ENCODE measurements at regions not wholly inside any gene's neighbourhood (a gene's known extent, or its start where the extent isn't known, plus 50 kb on each side); places are given as distances from the start of the nearest gene placed in this dataset.
"Not testable (repeated sequence)": the region's sequence is repeated elsewhere in the genome, so short reads cannot be mapped to it uniquely, and the experiment has no call there.

- DNase-seq, result no peak
Observed at GRCh38 chr12:105482951-105483350, 152.5 kb downstream of the C12orf75 start.

GRCh38 chr12:105483691-105484090 lies 153.2 kb downstream of the C12orf75 start:
- no peak for DNase-seq

GRCh38 chr12:105485321-105485910 lies 154.9 kb downstream of the C12orf75 start:
- DNase-seq, result no peak

- DNase-seq, result no peak
Observed at GRCh38 chr12:105485921-105486320, 155.4 kb downstream of the C12orf75 start.

GRCh38 chr12:105487963-105488362 lies 157.5 kb downstream of the C12orf75 start:
- no peak for DNase-seq

GRCh38 chr12:105492591-105493545 lies 162.4 kb downstream of the C12orf75 start:
- no peak for DNase-seq

- DNase-seq, result no peak
Observed at GRCh38 chr12:105499205-105499604, 168.7 kb downstream of the C12orf75 start.

GRCh38 chr12:105500676-105501075 lies 170.2 kb downstream of the C12orf75 start:
- not testable (repeated sequence) for DNase-seq

GRCh38 chr12:105502426-105502930 lies 172.0 kb downstream of the C12orf75 start:
- no peak for DNase-seq

- no peak for DNase-seq
Observed at GRCh38 chr12:105503619-105504018, 173.1 kb downstream of the C12orf75 start.

- no peak for DNase-seq
Observed at GRCh38 chr12:105504286-105504685, 173.8 kb downstream of the C12orf75 start.

GRCh38 chr12:105506678-105507310 lies 176.3 kb downstream of the C12orf75 start:
- no peak for DNase-seq

GRCh38 chr12:105507311-105508038 lies 177.0 kb downstream of the C12orf75 start:
- no peak for DNase-seq

GRCh38 chr12:105508096-105508495 lies 177.6 kb downstream of the C12orf75 start:
- no peak for DNase-seq

GRCh38 chr12:105510526-105510925 lies 180.0 kb downstream of the C12orf75 start:
- no peak for DNase-seq

GRCh38 chr12:105512861-105513260 lies 182.4 kb downstream of the C12orf75 start:
- DNase-seq, result not testable (repeated sequence)

GRCh38 chr12:105522166-105522825 lies 191.8 kb downstream of the C12orf75 start:
- DNase-seq, result no peak

GRCh38 chr12:105523164-105524057 lies 192.9 kb downstream of the C12orf75 start:
- DNase-seq, result no peak

- DNase-seq, result no peak
Observed at GRCh38 chr12:105524961-105525360, 194.5 kb downstream of the C12orf75 start.

- DNase-seq, result no peak
Observed at GRCh38 chr12:105534068-105534467, 203.6 kb downstream of the C12orf75 start.

GRCh38 chr12:105535033-105535432 lies 204.5 kb downstream of the C12orf75 start:
- DNase-seq, result not testable (repeated sequence)

Measured in NCI-H82 (cell line).